ENCODE measurements at regions not wholly inside any gene's neighbourhood (a gene's known extent, or its start where the extent isn't known, plus 50 kb on each side); places are given as distances from the start of the nearest gene placed in this dataset.

DNA sequence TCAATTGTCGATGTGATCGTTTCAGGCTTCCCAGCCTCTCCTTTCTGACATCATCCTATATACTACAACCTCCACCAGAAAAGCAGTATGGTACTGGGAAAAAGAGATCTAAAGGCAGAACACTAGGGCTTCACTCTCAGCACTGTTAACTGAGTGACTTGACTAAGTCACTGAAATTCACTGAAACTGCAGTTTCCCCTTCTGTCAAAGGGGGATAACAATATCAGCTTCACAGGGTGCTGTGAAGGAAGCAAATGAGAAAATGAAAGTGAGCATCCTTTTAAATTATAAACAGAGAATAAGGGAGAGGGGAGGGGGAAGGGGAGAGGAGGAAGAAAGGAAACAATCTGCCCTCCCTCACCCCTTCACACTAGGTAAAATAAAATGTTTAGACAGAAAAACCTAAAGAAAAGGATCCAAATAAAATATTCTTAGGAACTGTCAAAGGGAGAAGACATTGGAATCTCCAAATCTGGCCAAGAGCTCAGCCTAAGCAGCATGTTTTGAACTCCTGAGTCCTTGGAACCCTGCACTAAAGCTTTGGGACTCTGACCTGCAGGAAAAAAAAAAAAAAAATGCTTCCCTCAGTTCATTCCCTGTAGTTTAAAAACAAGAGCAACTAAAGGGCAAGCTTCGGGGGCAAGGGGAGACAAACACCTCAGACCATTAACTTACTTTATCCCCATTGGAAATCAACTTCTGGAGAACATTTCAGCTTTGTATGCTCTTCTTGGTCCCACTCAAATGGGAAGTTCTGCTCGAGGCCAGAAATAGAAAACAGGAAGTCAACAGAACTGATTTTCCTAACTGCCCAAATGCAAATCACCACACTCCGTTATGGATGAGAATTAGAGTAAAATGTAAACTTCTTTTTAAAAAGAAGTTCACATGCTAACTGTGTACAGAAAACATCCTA is 178.3 kb downstream of the DEPDC1B start:
- Histone ChIP-seq H3K27me3 (ENCODE audit: low read length) (peaks cover 64% of the 10 kb centered on the region), H3K4me2 (ENCODE audit: low read length) (no peak overlapping the region), H3K36me3 (ENCODE audit: low read depth, low read length) (no peaks in the 10 kb centered on the region), H3K4me1 (ENCODE audit: insufficient read depth, low read length) (no peaks in the 10 kb centered on the region), H4K20me1 (ENCODE audit: low read length) (no peaks in the 10 kb centered on the region), H3K27ac (ENCODE audit: low read length) (no peak overlapping the region), H3K4me3 (ENCODE audit: low read length) (no peak overlapping the region), H3K9ac (ENCODE audit: low read length) (no peak overlapping the region), H3K9me2 (replicated peaks; ENCODE audit: low read length) (no peaks in the 10 kb centered on the region), H2AFZ (ENCODE audit: low read length) (no peak overlapping the region), H3K79me2 (ENCODE audit: low read length) (no peaks in the 10 kb centered on the region), H3K9me3 (ENCODE audit: low read length) (no peaks in the 10 kb centered on the region), H3F3A (ENCODE audit: low read length, unreplicated experiment) (no peaks in the 10 kb centered on the region)
- POLR2A ChIA-PET (ENCODE audit: unreplicated experiment), result no interaction called here
- no TSS peak for BruUV-seq (replicated peaks)
- TF ChIP-seq EZH2 (IDR thresholded peaks at IDR 0.05; ENCODE audit: low read length, unreplicated experiment), result no peak
- TF ChIP-seq, protein P1, sequence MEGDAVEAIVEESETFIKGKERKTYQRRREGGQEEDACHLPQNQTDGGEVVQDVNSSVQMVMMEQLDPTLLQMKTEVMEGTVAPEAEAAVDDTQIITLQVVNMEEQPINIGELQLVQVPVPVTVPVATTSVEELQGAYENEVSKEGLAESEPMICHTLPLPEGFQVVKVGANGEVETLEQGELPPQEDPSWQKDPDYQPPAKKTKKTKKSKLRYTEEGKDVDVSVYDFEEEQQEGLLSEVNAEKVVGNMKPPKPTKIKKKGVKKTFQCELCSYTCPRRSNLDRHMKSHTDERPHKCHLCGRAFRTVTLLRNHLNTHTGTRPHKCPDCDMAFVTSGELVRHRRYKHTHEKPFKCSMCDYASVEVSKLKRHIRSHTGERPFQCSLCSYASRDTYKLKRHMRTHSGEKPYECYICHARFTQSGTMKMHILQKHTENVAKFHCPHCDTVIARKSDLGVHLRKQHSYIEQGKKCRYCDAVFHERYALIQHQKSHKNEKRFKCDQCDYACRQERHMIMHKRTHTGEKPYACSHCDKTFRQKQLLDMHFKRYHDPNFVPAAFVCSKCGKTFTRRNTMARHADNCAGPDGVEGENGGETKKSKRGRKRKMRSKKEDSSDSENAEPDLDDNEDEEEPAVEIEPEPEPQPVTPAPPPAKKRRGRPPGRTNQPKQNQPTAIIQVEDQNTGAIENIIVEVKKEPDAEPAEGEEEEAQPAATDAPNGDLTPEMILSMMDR (conservative IDR thresholded peaks at IDR 0.05; ENCODE audit: low read depth, low read length), result no peak
- no peak for TF ChIP-seq EZH2phosphoT487 (IDR thresholded peaks at IDR 0.05; ENCODE audit: borderline replicate concordance, low read length)
- CTCF ChIA-PET, result no interaction called here
- ATAC-seq, result no peak
- no peak for DNase-seq
- intact Hi-C loops (cut with micrococcal nuclease), result no loop called here

DNA sequence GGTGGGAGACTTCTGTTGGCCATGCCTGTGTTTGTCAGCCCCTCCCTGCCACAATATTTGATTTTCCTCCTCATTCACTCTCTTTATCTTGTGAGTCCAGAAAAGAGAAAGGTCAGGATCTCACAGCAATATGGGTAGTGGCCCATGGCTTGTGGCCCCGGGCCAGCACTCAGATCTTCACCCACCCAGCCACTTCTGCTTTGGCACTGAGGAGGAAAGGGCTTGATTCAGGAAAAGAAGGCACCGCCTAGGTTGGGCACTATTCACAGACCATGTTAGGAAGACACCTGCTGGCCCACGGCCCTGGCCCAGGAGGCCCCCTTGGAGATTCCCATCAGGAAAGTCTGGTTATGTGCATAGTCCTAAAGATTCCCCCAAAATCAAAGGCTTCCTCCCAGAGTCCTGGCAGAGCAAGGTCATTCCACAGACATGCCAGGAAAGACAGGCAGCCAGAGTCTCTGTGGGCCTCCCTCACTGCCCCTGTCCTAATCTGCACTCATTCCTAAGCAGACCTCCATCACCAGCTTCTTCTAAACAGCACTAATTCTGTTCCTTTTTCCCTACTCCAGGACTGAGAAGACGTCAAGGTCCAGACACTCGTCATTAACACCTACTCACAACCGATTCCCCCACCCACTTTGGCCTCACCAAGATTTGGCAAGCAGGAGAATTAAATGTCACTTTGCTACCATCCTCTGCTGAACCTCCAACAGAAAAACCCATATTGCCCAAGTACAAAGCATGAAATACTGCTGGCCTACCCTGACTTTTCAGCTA is 179.3 kb downstream of the DEPDC1B start:
- Histone ChIP-seq H3K4me3 (ENCODE audit: low read length) (no peak overlapping the region), H3K79me2 (ENCODE audit: low read length) (no peaks in the 10 kb centered on the region), H3K9me2 (replicated peaks; ENCODE audit: low read length) (no peaks in the 10 kb centered on the region), H3K9ac (ENCODE audit: low read length) (no peak overlapping the region), H3K27me3 (ENCODE audit: low read length) (peaks cover 54% of the 10 kb centered on the region), H3K4me2 (ENCODE audit: low read length) (no peak overlapping the region), H3F3A (ENCODE audit: low read length, unreplicated experiment) (no peaks in the 10 kb centered on the region), H3K36me3 (ENCODE audit: low read depth, low read length) (no peaks in the 10 kb centered on the region), H3K27ac (ENCODE audit: low read length) (no peak overlapping the region), H4K20me1 (ENCODE audit: low read length) (no peaks in the 10 kb centered on the region), H3K9me3 (ENCODE audit: low read length) (no peaks in the 10 kb centered on the region), H3K4me1 (ENCODE audit: insufficient read depth, low read length) (no peaks in the 10 kb centered on the region), H2AFZ (ENCODE audit: low read length) (no peak overlapping the region)
- ATAC-seq (no peak), DNase-seq (no peak)
- intact Hi-C loops (cut with micrococcal nuclease), result no loop called here
- TF ChIP-seq EZH2phosphoT487 (IDR thresholded peaks at IDR 0.05; ENCODE audit: borderline replicate concordance, low read length) (no peak), EZH2 (IDR thresholded peaks at IDR 0.05; ENCODE audit: low read length, unreplicated experiment) (no peak)
- TF ChIP-seq, protein P1 (conservative IDR thresholded peaks at IDR 0.05; ENCODE audit: low read depth, low read length), result no peak
- CTCF ChIA-PET, result no interaction called here
- BruUV-seq (replicated peaks), result no TSS peak
- POLR2A ChIA-PET (ENCODE audit: unreplicated experiment), result no interaction called here
